ENCODE measurements at regions not wholly inside any gene's neighbourhood (a gene's known extent, or its start where the extent isn't known, plus 50 kb on each side); places are given as distances from the start of the nearest gene placed in this dataset.

DNA sequence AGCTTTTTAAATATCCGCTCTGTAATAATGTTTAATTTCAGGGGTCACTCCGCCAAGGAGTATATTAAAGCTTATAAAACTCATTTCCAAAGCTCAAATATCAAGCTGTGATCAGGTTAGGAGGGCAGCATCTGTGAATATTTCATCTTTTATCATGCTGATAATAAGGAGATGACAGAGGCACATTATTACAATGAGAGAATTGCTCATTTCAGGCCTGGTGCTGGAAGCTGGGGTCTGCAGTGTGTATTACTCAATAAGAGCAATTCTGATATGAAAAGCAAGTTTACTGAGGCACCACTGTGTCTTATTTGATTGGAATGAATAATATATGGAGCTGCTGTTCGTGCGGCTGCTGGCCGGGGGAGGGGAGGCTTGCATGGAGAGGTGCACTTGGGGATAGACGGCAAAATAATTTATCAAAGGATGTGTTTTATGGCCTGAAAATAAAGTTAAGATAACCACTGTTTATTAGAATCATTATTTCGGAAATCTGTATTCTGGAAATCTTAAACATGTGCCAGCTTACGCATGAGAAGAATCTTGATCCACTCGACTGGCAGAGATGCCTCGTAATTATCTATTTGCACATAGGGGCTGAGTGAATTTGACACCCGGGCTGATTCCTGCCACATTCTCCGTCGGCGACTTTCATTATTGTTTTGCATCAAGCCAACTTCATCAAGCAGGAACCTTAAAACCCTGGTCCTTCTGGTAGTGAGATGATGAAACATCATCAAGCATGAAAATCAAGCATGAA lies 173.2 kb downstream of the RRAGC start:
- WGBS = 79% methylated on average over 14 of the region's 14 CpGs
- no peaks in the 10 kb centered on the region for H3K9me3 ChIP-seq
- no peaks in the 10 kb centered on the region for H3K4me1 ChIP-seq
- H3K36me3 ChIP-seq = no peaks in the 10 kb centered on the region
- intact Hi-C loops (cut with DNase I) = no loop called here
- peak; percentile 64 for DNase-seq (ENCODE audit: extremely low spot score)
- no peak for TF ChIP-seq EP300 (IDR thresholded peaks at IDR 0.05)
- TF ChIP-seq, protein P1, sequence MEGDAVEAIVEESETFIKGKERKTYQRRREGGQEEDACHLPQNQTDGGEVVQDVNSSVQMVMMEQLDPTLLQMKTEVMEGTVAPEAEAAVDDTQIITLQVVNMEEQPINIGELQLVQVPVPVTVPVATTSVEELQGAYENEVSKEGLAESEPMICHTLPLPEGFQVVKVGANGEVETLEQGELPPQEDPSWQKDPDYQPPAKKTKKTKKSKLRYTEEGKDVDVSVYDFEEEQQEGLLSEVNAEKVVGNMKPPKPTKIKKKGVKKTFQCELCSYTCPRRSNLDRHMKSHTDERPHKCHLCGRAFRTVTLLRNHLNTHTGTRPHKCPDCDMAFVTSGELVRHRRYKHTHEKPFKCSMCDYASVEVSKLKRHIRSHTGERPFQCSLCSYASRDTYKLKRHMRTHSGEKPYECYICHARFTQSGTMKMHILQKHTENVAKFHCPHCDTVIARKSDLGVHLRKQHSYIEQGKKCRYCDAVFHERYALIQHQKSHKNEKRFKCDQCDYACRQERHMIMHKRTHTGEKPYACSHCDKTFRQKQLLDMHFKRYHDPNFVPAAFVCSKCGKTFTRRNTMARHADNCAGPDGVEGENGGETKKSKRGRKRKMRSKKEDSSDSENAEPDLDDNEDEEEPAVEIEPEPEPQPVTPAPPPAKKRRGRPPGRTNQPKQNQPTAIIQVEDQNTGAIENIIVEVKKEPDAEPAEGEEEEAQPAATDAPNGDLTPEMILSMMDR (IDR thresholded peaks at IDR 0.05) = no peak
- no peak for TF ChIP-seq POLR2A (IDR thresholded peaks at IDR 0.05; ENCODE audit: low read depth)
- no peak for TF ChIP-seq POLR2AphosphoS5 (IDR thresholded peaks at IDR 0.05)
- no peak overlapping the region for H3K4me3 ChIP-seq
- no peak overlapping the region for H3K27ac ChIP-seq (replicated peaks in 1 of 4)
- peaks cover 0 to 39% (median 0%) of the 10 kb centered on the region in 4 donors for H3K27me3 ChIP-seq

DNA sequence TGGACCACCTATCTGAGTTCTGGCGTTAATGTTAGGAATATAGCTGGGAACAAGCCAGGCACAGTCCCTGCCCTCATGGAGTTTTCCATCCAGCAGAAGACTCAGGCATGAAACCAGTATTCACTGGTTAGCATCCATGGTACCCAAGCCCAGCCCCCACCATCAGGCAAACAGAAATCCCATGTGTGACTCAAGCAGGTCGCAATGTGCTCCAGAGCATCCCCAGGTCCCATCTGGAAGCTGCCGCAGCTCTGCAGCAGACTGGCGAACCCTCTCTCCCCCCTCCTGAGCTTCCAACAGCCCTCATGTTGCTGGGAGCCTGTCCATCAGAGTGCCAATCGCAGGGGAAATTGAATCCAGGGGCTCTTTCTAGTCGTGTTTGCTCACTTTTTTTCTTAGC lies 174.2 kb downstream of the RRAGC start:
- TF ChIP-seq, protein P1 (IDR thresholded peaks at IDR 0.05) = no peak
- H3K27ac ChIP-seq (replicated peaks in 1 of 4) = no peak overlapping the region
- H3K4me1 ChIP-seq = no peaks in the 10 kb centered on the region
- H3K36me3 ChIP-seq = no peaks in the 10 kb centered on the region
- H3K9me3 ChIP-seq = no peaks in the 10 kb centered on the region
- H3K4me3 ChIP-seq = no peak overlapping the region
- DNase-seq (ENCODE audit: extremely low spot score) = peak; percentile 81
- H3K27me3 ChIP-seq = peaks cover 0 to 39% (median 0%) of the 10 kb centered on the region in 4 donors
- intact Hi-C loops (cut with DNase I) = no loop called here
- WGBS = 70% methylated on average over 6 of the region's 6 CpGs

DNA sequence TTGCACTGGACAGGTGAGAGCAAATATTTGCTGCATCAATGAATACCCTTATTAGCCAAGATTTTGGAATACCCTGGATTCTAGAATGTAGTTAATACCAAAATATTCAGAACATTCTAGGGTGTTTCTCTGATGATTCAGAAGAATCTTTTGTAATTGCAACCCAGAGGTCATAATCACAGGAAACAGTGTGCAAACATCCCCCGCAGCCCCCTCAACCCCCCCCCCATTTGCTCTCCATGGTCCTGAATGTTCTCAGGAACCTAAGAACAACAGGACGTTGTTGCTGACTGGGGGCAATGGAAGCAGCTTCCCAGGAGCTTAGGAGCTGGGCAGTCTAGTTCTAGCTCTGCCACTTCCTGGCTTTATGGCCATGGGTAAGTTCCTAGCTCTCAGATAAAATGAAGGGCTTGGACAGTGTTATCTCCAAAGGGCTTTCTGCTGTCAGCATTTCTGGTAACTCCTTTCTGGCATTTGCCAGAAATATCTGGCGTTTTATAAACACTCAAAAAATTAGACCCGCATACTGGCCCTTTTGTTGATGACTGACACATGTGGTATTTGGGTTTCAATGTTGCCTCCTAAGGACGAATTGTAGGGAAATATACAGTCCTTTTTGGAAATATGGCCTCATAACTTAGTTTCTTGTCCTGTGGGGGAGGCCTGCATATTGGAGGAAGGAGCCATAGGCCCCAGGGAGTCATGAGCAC lies 178.6 kb downstream of the RRAGC start:
- H3K4me3 ChIP-seq = no peak overlapping the region
- no peaks in the 10 kb centered on the region for H3K4me1 ChIP-seq
- DNase-seq (ENCODE audit: extremely low spot score) = peak; percentile 55
- no peak overlapping the region for H3K27ac ChIP-seq (replicated peaks in 1 of 4)
- no peaks in the 10 kb centered on the region for H3K36me3 ChIP-seq
- intact Hi-C loops (cut with DNase I) = no loop called here
- WGBS = 37% methylated on average over 5 of the region's 5 CpGs
- no peak for TF ChIP-seq EP300 (IDR thresholded peaks at IDR 0.05)
- TF ChIP-seq POLR2AphosphoS5 (IDR thresholded peaks at IDR 0.05) = no peak
- no peak for TF ChIP-seq POLR2A (IDR thresholded peaks at IDR 0.05; ENCODE audit: low read depth)
- TF ChIP-seq, protein P1 (IDR thresholded peaks at IDR 0.05) = no peak
- peaks cover 0 to 15% (median 0%) of the 10 kb centered on the region in 4 donors for H3K27me3 ChIP-seq
- no peaks in the 10 kb centered on the region for H3K9me3 ChIP-seq

DNA sequence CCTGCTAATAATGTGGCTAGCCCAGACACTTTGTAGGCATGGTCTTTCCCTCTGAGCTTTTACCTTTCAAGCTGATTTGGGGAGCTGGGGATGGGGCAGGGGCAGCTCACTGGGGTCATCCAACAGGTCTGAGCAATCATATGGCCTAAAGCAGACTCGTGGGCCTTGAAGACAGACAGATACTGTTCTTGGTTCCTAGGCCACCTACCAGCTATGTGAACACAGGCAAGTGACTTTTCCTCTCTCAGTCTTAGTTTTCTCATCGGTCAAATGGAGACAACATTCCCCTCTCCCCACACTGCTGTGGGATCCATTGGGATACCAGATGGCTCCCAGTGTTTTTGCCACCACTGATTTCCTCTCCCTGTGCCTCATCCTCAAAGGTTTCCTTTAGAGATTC lies 181.8 kb downstream of the RRAGC start:
- no peaks in the 10 kb centered on the region for H3K9me3 ChIP-seq
- H3K36me3 ChIP-seq = no peaks in the 10 kb centered on the region
- H3K4me1 ChIP-seq = no peaks in the 10 kb centered on the region
- 90% methylated on average over 2 of the region's 2 CpGs for whole genome bisulfite sequencing
- intact Hi-C loops (cut with DNase I) = no loop called here
- no peak overlapping the region for H3K27ac ChIP-seq (replicated peaks in 1 of 4)
- TF ChIP-seq, protein P1 (IDR thresholded peaks at IDR 0.05) = no peak
- no peak for TF ChIP-seq POLR2AphosphoS5 (IDR thresholded peaks at IDR 0.05)
- no peak for TF ChIP-seq POLR2A (IDR thresholded peaks at IDR 0.05; ENCODE audit: low read depth)
- TF ChIP-seq EP300 (IDR thresholded peaks at IDR 0.05) = no peak
- H3K4me3 ChIP-seq = no peak overlapping the region
- DNase-seq (ENCODE audit: extremely low spot score) = no peak
- no peaks in the 10 kb centered on the region for H3K27me3 ChIP-seq
